ENCODE measurements at regions not wholly inside any gene's neighbourhood (a gene's known extent, or its start where the extent isn't known, plus 50 kb on each side); places are given as distances from the start of the nearest gene placed in this dataset.

DNA sequence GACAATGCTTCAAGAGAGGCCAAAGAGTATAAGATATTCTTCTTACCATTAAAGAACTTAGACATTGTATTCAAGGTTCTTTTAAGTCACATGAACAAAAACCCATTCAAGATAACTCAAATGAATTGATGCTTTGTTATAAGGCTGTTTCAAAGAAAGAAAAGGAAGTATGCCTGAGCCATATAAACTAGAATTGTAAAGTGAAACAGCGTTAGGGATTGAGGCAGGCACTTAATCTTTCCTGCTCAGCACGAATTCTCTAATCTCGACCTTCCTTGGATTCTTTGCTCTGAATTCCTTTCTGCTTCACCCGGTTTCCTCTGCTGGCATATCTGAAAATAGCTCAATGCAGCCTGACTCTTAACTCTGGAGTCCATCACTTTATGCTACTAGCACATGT, 595.4 kb downstream of the DIAPH3 start:
- TF ChIP-seq, protein P1, sequence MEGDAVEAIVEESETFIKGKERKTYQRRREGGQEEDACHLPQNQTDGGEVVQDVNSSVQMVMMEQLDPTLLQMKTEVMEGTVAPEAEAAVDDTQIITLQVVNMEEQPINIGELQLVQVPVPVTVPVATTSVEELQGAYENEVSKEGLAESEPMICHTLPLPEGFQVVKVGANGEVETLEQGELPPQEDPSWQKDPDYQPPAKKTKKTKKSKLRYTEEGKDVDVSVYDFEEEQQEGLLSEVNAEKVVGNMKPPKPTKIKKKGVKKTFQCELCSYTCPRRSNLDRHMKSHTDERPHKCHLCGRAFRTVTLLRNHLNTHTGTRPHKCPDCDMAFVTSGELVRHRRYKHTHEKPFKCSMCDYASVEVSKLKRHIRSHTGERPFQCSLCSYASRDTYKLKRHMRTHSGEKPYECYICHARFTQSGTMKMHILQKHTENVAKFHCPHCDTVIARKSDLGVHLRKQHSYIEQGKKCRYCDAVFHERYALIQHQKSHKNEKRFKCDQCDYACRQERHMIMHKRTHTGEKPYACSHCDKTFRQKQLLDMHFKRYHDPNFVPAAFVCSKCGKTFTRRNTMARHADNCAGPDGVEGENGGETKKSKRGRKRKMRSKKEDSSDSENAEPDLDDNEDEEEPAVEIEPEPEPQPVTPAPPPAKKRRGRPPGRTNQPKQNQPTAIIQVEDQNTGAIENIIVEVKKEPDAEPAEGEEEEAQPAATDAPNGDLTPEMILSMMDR (IDR thresholded peaks at IDR 0.05) = no peak
- no peak for TF ChIP-seq POLR2A (IDR thresholded peaks at IDR 0.05)

All from heart left ventricle (tissue), 13 donors.